ENCODE measurements at regions not wholly inside any gene's neighbourhood (a gene's known extent, or its start where the extent isn't known, plus 50 kb on each side); places are given as distances from the start of the nearest gene placed in this dataset.

GRCh38 chr4:104890598-104891275, 255.9 kb upstream of the TET2 start:
- Mint-ChIP-seq H3K9me3 (no peaks in the 10 kb centered on the region), H3K27me3 (ENCODE audit: insufficient read depth, low read depth, poor library complexity) (peaks cover 1% of the 10 kb centered on the region), H3K27ac (no peak overlapping the region), H3K4me1 (no peaks in the 10 kb centered on the region), H3K36me3 (ENCODE audit: low read depth) (no peaks in the 10 kb centered on the region), H3K4me3 (no peak overlapping the region)
- no peak overlapping the region for H2AFZ ChIP-seq
- DNase-seq (ENCODE audit: low spot score) (no peak), ATAC-seq (no peak)
- no peaks in the 10 kb centered on the region for H4K20me1 ChIP-seq (replicated peaks; ENCODE audit: insufficient read depth)
- H3K4me1 ChIP-seq (ENCODE audit: insufficient read depth): no peaks in the 10 kb centered on the region
- H3F3A ChIP-seq (replicated peaks; ENCODE audit: low read depth): no peaks in the 10 kb centered on the region
- H3K4me3 ChIP-seq: no peak overlapping the region
- H3K4me2 ChIP-seq: no peak overlapping the region
- H3K27ac ChIP-seq (ENCODE audit: low read depth): no peak overlapping the region
- H3K27me3 ChIP-seq (ENCODE audit: insufficient read depth): no peaks in the 10 kb centered on the region
- TF ChIP-seq ZNF331 (CRISPR knock-in tag; IDR thresholded peaks at IDR 0.05; ENCODE audit: low read depth) (no peak), JUNB (IDR thresholded peaks at IDR 0.05; ENCODE audit: unreplicated experiment) (no peak), REST (IDR thresholded peaks at IDR 0.05; ENCODE audit: unreplicated experiment) (no peak), POLR2AphosphoS5 (IDR thresholded peaks at IDR 0.05; ENCODE audit: low read depth) (no peak), CREB1 (CRISPR knock-in tag; IDR thresholded peaks at IDR 0.05; ENCODE audit: low read depth) (no peak), ZNF114 (CRISPR knock-in tag; IDR thresholded peaks at IDR 0.05) (no peak), CTCF (conservative IDR thresholded peaks at IDR 0.05; ENCODE audit: low read depth in 2 of 2) (no peak), STAT1 (IDR thresholded peaks at IDR 0.05; ENCODE audit: unreplicated experiment) (no peak), EZH2phosphoT487 (IDR thresholded peaks at IDR 0.05; ENCODE audit: unreplicated experiment) (no peak), NANOG (IDR thresholded peaks at IDR 0.05; ENCODE audit: borderline replicate concordance) (no peak), EZH2 (IDR thresholded peaks at IDR 0.05; ENCODE audit: low read depth, unreplicated experiment) (no peak), ETS1 (IDR thresholded peaks at IDR 0.05) (no peak), ZNF462 (CRISPR knock-in tag; IDR thresholded peaks at IDR 0.05) (no peak)
- H3K79me2 ChIP-seq (replicated peaks; ENCODE audit: insufficient read depth): no peaks in the 10 kb centered on the region
- H3K36me3 ChIP-seq (ENCODE audit: insufficient read depth): no peaks in the 10 kb centered on the region
- 0 out of 2 replicates have a peak, but pooled peaks cover 5% of the 10 kb centered on the region for H3K9me2 ChIP-seq (ENCODE audit: insufficient read depth)
